WTC11 (cell line): ENCODE measurements at regions not wholly inside any gene's neighbourhood (a gene's known extent, or its start where the extent isn't known, plus 50 kb on each side); places are given as distances from the start of the nearest gene placed in this dataset.

Experiments
- ATAC-seq: fragments of 200-7000 bp; cut with Tn5 transposase; 2 replicates; pipeline ENCODE4 v1.10.0; 2021; ENCODE audit warnings: mild to moderate bottlenecking, moderate library complexity
- CTCF ChIA-PET: fragments of 300-600 bp; sonication (Branson Sonifier 250); formaldehyde crosslinking; loops from one replicate; lab custom pipeline; 2021; ENCODE audit warnings: antibody characterized with exemption; lab: Charles Lee
- POLR2A ChIA-PET: fragments of 350-600 bp; sonication (Branson Sonifier 250); formaldehyde crosslinking; loops from one replicate; lab custom pipeline; 2021; ENCODE audit warnings: antibody characterized with exemption; lab: Charles Lee
- DNase-seq: peaks from one replicate; pipeline ENCODE4 v3.0.0; 2021; ENCODE audit warnings: low spot score
- H3K27ac Mint-ChIP-seq: 2 replicates; pipeline ENCODE4 v1.8.0; 2021; ENCODE audit warnings: mixed read lengths
- H3K27me3 Mint-ChIP-seq: 2 replicates; pipeline ENCODE4 v1.8.0; 2021; ENCODE audit warnings: low read depth, mild to moderate bottlenecking, moderate library complexity, mixed read lengths
- H3K36me3 Mint-ChIP-seq: 2 replicates; pipeline ENCODE4 v1.8.0; 2021; ENCODE audit warnings: mixed read lengths
- H3K4me1 Mint-ChIP-seq: 2 replicates; pipeline ENCODE4 v1.8.0; 2022; ENCODE audit warnings: mixed read lengths
- H3K4me3 Mint-ChIP-seq: 2 replicates; pipeline ENCODE4 v1.8.0; 2021; ENCODE audit warnings: mild to moderate bottlenecking, moderate library complexity, mixed read lengths
- H3K9me3 Mint-ChIP-seq: 2 replicates; pipeline ENCODE4 v1.8.0; 2021; ENCODE audit warnings: mixed read lengths
- CREM ChIP-seq: sonication (generic); formaldehyde crosslinking; IDR thresholded peaks from 2 replicates; pipeline ENCODE4 v1.8.1; 2022; ENCODE audit warnings: mild to moderate bottlenecking, missing genetic modification reagents, moderate library complexity
- CTCF ChIP-seq: fragments of 200-600 bp; IDR thresholded peaks from 2 replicates; pipeline ENCODE4 v1.8.0; 2022; ENCODE audit warnings: antibody characterized with exemption
- FOXP4 ChIP-seq: sonication (generic); formaldehyde crosslinking; IDR thresholded peaks from 2 replicates; pipeline ENCODE4 v1.8.0; 2022; ENCODE audit warnings: mild to moderate bottlenecking, missing genetic modification reagents
- IRF2 ChIP-seq: sonication (generic); formaldehyde crosslinking; IDR thresholded peaks from 2 replicates; pipeline ENCODE4 v1.8.0; 2022; ENCODE audit warnings: low read depth, missing genetic modification reagents, borderline replicate concordance
- NFATC4 ChIP-seq: fragments of 250-450 bp; sonication (Bioruptor Pico); IDR thresholded peaks from 2 replicates; pipeline ENCODE4 v1.9.0; 2021; ENCODE audit warnings: mild to moderate bottlenecking
- NFE2L1 ChIP-seq: sonication (generic); formaldehyde crosslinking; IDR thresholded peaks from 2 replicates; pipeline ENCODE4 v1.8.1; 2023; ENCODE audit warnings: missing genetic modification reagents
- NR1H2 ChIP-seq: sonication (generic); formaldehyde crosslinking; IDR thresholded peaks from 2 replicates; pipeline ENCODE4 v1.9.0; 2021; ENCODE audit warnings: mild to moderate bottlenecking, moderate library complexity, missing genetic modification reagents
- NR3C1 ChIP-seq: sonication (generic); formaldehyde crosslinking; conservative IDR thresholded peaks from 2 replicates; pipeline ENCODE4 v1.8.1; 2023; ENCODE audit warnings: low read depth, mild to moderate bottlenecking, missing genetic modification reagents
- PREB ChIP-seq: sonication (generic); formaldehyde crosslinking; IDR thresholded peaks from 2 replicates; pipeline ENCODE4 v1.8.1; 2022; ENCODE audit warnings: mild to moderate bottlenecking, missing genetic modification reagents, moderate library complexity, borderline replicate concordance
- PRRX2 ChIP-seq: fragments of 250-450 bp; sonication (Bioruptor Pico); IDR thresholded peaks from 2 replicates; pipeline ENCODE4 v1.8.0; 2021; ENCODE audit warnings: mild to moderate bottlenecking
- USF1 ChIP-seq: sonication (generic); formaldehyde crosslinking; IDR thresholded peaks from 2 replicates; pipeline ENCODE4 v1.8.0; 2022; ENCODE audit warnings: mild to moderate bottlenecking, missing genetic modification reagents
- ZNF138 ChIP-seq: sonication (generic); formaldehyde crosslinking; conservative IDR thresholded peaks from 2 replicates; pipeline ENCODE4 v1.8.1; 2022; ENCODE audit warnings: mild to moderate bottlenecking, moderate library complexity, missing genetic modification reagents
- ZNF512 ChIP-seq: sonication (generic); formaldehyde crosslinking; IDR thresholded peaks from 2 replicates; pipeline ENCODE4 v1.8.1; 2022; ENCODE audit warnings: missing genetic modification reagents, borderline replicate concordance
- TF ChIP-seq, protein P1 (sequence below): fragments of 250-450 bp; sonication (Bioruptor Pico); IDR thresholded peaks from 2 replicates; pipeline ENCODE4 v1.9.0; 2021; ENCODE audit warnings: moderate library complexity, mild to moderate bottlenecking, inconsistent platforms, borderline replicate concordance
- TF ChIP-seq, protein P2 (sequence below): sonication (generic); formaldehyde crosslinking; IDR thresholded peaks from 2 replicates; pipeline ENCODE4 v1.8.1; 2023; ENCODE audit warnings: mild to moderate bottlenecking, missing genetic modification reagents, moderate library complexity

GRCh38 chr2:82656420-82656819 lies 1802.7 kb downstream of the SUCLG1 start:
- H3K4me1 Mint-ChIP-seq, result no peaks in the 10 kb centered on the region
- no peak overlapping the region for H3K27ac Mint-ChIP-seq
- no peaks in the 10 kb centered on the region for H3K9me3 Mint-ChIP-seq
- no peaks in the 10 kb centered on the region for H3K36me3 Mint-ChIP-seq
- no peak overlapping the region for H3K4me3 Mint-ChIP-seq
- DNase-seq (no peak), ATAC-seq (no peak)
- ChIA-PET POLR2A (no interaction called here), CTCF (no interaction called here)
- no peak for TF ChIP-seq NR1H2 (CRISPR knock-in tag)
- TF ChIP-seq CREM (CRISPR knock-in tag), result no peak
- TF ChIP-seq NR3C1 (CRISPR knock-in tag), result no peak
- H3K27me3 Mint-ChIP-seq, result no peaks in the 10 kb centered on the region

- no peaks in the 10 kb centered on the region for H3K27me3 Mint-ChIP-seq
- no peak for TF ChIP-seq FOXP4 (CRISPR knock-in tag)
- TF ChIP-seq NFATC4 (CRISPR knock-in tag), result no peak
- TF ChIP-seq NFE2L1 (CRISPR knock-in tag), result no peak
- no peak for TF ChIP-seq PRRX2 (CRISPR knock-in tag)
- TF ChIP-seq PREB (CRISPR knock-in tag), result no peak
- no peak for TF ChIP-seq IRF2 (CRISPR knock-in tag)
- TF ChIP-seq USF1 (CRISPR knock-in tag), result no peak
- TF ChIP-seq ZNF512, result no peak
- TF ChIP-seq, protein P1, sequence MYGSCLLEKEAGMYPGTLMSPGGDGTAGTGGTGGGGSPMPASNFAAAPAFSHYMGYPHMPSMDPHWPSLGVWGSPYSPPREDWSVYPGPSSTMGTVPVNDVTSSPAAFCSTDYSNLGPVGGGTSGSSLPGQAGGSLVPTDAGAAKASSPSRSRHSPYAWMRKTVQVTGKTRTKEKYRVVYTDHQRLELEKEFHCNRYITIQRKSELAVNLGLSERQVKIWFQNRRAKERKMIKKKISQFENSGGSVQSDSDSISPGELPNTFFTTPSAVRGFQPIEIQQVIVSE (CRISPR knock-in tag), result no peak
- TF ChIP-seq, protein P2, sequence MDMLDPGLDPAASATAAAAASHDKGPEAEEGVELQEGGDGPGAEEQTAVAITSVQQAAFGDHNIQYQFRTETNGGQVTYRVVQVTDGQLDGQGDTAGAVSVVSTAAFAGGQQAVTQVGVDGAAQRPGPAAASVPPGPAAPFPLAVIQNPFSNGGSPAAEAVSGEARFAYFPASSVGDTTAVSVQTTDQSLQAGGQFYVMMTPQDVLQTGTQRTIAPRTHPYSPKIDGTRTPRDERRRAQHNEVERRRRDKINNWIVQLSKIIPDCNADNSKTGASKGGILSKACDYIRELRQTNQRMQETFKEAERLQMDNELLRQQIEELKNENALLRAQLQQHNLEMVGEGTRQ, result no peak
- TF ChIP-seq ZNF138, result no peak
- TF ChIP-seq NR1H2 (CRISPR knock-in tag), result no peak
- no peak for TF ChIP-seq CTCF
- no peak overlapping the region for H3K27ac Mint-ChIP-seq
- POLR2A ChIA-PET, result no interaction called here
- peaks cover 23% of the 10 kb centered on the region for H3K9me3 Mint-ChIP-seq
- H3K36me3 Mint-ChIP-seq, result peaks cover 12% of the 10 kb centered on the region
- H3K4me3 Mint-ChIP-seq, result no peak overlapping the region
- CTCF ChIA-PET, result no interaction called here
- DNase-seq (no peak), ATAC-seq (no peak)
- no peaks in the 10 kb centered on the region for H3K4me1 Mint-ChIP-seq
Measured at GRCh38 chr2:82652117-82652516, 1807.0 kb downstream of the SUCLG1 start.
